Fibroblast of skin of right quadriceps (primary cell): ENCODE measurements at regions not wholly inside any gene's neighbourhood (a gene's known extent, or its start where the extent isn't known, plus 50 kb on each side); places are given as distances from the start of the nearest gene placed in this dataset.

Experiments
- DNase-seq: peaks from one replicate; pipeline ENCODE4 v3.0.0-alpha.2; 2013

DNA sequence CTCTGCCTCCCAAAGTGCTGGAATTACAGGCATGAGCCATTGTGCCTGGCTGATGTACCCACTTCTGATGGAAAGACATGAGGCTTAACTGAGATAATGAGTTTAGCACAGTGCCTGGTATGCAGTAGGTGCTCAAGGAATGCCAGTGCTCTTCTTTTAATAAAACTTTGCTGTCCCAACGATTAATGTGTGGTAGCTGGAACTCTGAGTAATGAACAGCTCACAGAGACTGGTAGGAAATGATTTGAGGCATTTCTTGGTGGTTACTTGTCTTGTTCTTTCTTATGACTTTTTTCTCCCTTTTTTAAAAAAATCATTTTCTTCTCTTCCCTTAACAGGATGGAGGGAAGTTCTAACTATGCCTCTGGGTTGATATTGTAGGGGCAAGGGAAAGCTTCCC, 235.7 kb upstream of the PWP1 start:
- peak; percentile 40 for DNase-seq

DNA sequence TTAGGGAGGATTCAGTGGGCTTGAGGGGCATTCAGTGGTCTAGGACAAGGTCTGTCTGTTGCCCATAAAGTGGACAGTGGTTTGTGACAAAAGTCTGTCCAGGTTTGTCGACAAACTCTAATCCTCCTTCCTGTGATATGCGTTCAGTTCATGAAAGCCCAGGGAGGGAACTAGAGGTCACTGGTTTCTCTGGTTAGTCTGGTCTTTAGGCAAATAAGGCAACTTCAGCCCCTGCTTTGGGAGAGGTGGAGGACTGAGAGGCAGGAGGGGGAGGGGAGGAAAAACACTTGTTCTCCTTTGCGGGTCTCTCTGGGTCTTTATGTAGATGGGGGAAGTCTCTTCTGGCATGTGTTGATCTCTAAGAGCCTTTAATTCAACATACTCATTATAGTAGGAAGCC, 235.1 kb upstream of the PWP1 start:
- DNase-seq = no peak

DNA sequence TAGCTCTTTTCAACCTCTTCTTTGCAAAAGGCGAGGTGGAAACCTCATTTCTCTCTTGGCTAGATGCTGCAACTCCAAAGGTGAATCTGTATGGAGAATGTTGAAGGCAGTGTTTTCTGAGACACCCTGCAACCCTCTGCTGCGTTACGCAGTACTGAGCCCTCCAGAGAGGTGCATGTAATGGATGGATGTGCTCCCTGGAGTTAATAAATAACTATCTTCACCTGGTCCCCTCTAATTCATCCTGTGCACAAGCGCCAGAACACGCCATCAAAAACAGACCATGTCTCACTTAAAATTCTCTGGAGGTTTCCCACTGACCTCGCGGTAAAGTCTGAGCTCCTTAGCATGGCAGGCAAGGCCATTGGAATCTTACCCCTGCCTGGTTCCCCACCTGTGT, 234.4 kb upstream of the PWP1 start:
- DNase-seq = no peak

DNA sequence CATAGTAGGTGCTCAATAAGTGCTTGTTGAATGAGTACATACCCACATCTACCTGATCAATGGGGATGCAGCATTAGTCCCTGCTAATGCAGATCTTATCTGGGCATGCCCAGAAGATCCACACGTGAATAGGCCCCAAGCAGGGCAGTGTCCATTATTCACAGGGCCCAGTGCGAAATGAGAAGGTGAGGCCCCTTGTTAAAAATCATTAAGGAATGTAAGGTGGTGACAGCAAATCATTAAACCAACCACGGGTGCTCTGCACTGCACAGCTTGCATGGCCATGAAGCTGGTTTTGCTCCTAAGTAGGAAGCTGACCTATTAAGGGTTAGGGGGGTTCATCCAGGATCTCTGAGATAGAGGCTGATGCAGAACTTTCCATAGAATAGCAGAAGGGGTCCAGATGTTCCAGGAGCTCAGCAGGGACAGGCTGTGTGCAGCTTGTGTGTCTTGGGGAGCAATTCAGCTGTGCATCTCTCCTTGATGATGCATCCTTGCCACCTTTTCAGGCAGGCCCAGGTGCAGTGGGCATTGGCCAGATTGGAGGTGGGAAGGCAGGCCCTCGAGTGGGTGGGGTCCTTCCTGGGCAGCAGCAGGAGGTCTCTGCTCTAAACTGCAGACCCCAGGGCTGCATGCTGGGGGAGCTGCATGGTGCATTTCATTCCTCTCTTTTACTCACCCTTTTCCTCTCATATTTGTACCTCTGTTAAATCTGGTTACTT, 231.3 kb upstream of the PWP1 start:
- DNase-seq = no peak

DNA sequence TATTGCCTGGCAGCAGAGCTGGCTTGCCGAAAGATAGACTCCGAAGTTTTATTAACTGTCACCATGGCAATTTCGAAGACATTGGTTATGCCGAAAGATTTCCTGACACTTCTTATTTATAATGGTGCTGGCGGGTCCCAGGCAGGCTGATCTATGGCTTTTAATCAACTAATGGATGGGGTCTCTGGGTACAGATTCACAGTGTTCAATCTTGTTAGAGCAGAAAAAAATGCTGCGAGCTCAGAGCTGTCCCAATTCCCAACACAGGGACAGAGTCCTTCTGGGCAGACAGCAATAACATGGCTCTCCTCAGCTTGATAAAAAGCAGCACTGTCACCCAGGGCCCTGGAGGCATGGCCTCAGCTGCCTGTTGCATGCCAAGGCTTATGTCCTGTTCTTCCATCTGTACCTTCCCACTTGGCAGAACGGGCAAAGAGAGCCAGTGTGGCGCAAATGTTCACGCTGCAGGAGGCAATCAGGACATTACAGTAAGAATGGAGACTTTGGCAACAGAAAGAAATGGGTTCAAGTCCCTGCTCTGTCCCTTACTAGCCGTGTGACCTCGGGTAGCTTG, 228.2 kb upstream of the PWP1 start:
- no peak for DNase-seq

DNA sequence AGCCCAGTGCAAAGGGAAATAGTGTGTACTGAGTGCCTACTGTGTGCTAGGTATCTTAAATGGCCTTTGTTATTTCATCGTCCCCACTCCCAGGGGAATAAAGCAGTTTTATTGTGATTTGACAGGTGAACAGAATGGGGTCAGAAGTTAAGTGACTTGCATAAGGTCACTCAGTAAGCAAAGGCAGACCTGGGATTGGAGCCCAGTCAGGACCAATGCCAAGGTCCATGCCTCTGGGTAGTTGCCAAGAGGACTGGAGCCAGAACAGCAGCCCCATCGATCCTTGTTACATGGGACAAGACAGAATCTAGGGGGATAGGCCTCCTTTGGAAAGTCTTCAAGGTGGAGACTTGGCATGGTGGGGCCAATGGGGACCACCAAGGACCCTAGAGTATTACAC, 227.4 kb upstream of the PWP1 start:
- DNase-seq = no peak

DNA sequence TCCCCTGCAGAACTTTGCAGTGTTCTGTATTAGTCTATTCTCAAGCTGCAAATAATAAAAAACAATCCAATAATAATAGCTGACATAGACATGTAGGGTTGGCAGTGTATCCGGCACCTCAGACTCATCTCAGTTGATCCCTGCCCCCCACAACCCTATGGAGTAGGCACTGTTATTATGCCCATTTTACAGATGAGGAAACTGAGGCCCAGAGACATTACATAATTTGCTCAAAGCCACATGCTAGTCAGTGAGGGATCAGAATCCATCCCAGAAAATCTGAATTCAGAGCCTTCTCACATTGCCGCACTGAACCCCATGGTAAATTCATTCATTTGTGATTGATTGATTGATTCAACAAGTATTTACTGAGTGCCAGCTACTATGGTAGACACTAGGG, 226.6 kb upstream of the PWP1 start:
- no peak for DNase-seq

DNA sequence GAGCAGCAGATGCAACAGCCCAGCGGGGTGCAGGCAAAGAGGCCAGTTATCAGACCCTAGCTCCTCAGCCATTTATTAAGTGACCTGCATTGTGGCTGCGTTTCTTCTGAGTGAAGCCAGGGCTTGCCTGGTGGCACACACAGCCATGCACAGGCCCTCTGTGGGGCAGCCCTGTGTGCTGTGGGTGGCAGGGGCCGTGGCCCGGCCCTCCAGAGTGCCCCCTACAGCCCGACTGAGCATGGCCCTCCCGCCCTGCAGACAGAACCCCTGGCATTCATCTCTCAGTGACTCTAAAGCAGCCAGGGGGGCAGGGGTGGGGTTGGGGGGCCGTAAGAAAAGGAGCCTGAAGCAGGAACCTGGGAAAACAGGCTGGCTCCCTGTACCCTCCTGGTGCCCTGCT, 226.0 kb upstream of the PWP1 start:
- no peak for DNase-seq

DNA sequence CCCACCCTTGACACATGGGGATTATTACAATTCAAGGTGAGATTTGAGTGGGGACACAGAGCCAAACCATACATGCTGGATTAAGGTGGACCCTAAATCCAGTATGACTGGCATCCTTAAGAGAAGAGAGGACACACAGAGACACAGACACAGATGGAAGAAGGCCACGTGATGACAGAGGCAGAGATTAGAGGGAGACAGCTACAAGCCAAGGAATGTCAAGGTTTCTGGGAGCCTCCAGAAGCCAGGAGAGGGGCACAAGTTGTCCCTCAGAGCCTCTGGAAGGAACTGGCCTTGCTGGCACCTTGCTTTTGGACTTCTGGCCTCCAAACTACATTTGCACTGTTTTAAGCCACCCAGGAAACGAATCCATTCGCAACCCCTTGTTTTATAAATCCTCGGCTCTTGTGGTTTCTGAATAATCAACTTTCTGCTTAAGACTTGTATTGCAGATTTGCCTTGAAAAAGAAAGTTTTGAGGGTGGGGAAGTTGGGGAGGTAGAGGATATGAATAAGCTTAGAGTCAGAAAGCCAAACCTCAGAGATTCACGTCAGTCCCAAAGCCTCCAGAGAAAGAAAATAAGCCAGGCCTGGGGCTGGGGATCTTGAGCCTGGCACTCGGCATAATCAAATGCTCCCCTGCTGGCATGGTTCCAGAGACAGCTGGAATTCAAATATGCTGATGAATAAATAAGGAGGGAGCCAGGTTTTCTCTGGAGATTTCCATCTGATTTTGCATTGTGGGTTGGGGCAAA, 224.2 kb upstream of the PWP1 start:
- peak; percentile 89 for DNase-seq

DNA sequence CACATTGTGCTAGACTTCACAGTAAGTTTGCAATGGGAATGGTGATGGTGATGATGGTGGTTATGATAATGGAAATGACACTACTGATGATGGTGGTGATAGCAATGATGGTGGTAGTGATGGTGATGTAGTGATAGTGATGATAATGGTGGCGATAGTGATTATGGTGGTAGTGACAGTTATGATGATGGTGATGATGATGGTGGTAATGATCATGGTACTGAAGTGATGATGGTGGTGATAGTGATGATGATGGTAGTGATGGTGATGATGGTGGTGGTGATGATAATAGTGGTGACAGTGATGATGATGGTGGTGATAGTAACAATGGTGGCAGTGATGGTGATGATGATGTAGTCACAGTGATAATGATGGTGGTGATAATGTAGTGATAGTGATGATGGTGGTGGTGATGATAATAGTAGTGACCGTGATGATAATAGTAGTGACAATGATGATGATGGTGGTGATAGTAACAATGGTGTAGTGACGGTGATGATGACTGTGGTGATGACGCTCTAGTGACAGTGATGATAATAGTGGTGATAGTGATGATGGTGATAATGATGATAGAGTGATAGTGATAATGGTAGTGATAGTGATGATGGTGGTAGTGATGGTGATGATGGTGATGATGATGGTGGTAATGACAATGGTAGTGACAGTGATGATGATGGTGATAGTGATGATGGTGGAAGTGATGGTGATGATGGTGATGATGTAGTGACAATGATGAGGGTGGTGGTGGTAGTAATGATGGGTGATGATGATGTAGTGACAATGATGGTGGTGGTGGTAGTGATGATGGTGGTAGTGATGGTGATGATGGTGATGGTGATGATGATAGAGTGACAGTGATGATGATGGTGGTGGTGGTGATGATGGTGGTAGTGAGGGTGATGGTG, 222.9 kb upstream of the PWP1 start:
- DNase-seq = no peak

DNA sequence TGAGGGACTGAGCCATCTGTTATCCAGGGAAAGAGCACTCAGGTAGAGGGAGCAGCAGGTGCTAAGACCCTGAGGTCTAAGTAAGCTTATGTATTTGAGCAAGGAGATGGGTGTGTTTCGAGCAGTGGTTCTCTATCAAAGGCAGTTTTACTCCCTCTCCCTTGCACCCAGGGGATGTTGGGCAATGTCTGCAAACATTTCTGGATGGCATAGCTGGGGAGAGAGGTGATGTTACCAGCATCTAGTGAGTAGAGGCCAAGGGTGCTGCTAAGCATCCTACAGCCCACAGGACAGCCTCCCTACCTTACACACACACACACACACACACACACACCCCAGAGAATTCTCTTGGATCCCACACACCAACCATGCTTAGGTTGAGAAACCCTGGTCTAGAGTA, 221.0 kb upstream of the PWP1 start:
- DNase-seq = no peak

DNA sequence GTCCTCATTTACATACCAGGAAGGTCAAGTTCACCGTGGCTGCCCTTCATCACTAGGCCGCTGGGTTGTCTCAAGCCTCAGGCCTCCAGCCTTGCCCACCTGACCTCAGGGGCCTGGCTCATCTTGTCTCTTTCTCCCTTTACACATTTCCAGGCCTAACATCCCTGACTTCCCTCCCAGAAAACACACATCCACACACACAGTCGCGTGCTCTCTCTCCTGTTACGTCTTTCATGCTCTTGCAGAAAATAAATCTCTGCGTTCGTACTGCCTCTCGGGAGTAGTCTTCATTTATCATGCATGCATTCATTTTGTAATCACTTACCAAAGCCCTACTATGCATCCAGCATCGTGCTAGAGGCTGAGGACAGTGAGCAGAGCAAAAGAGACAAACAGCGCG, 220.0 kb upstream of the PWP1 start:
- DNase-seq = no peak

DNA sequence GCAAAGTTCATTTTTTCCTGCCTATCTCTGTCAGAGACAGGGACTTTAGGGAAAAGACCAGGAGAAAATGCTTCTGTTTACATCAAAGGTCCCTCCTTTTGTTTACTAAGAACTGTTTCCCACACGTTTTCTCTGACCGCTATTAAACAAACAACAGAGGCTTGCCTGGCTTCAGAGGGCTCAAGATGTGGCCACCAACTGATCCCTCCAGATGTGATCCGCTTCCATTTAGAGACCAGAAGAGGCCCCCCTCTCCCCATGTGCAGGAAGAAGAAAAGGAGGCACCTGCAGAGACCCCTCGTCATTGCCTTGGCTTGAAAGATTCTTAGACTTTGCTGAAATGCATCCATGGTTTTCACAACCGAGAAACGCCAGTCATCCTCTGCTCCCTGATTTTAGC, 217.9 kb upstream of the PWP1 start:
- no peak for DNase-seq

DNA sequence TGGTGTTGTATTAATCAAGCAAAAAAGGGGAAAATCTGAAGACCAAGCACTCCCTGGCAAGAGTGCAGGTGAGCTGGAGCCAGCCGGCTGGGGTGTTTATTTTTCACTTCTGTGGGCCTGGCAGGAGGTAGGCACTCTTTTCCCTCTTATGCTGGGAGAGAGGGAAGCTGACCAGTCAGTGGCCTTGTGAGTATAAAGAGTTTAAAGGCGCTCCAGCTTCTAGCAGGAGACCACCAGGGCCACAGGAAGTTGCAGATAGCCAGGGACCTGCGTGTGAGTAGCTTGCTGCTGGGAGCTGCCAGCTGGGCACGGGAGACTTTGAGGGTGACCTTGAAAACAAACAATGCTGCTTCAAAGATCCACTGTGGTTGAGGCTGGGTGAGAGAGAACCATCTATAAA, 217.4 kb upstream of the PWP1 start:
- no peak for DNase-seq

DNA sequence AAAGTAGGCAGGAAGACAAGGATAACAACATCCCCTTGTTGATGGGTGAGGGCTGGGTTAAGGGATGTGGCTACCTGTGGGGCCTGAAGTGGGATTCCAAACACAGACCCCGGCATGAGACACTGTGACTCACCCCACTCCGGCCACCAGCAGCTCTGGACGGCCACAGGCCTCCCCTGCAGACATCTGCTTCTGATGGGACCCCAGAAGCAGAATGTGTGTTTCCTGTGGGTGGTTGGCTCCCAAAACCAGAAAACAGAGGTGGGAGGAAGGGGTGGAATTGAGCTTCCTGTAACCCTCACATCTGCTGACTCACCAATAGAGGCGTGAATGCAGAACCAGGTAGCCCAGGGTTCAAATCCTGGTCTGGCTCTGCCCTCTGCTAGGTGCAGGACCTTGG, 216.6 kb upstream of the PWP1 start:
- DNase-seq = no peak

DNA sequence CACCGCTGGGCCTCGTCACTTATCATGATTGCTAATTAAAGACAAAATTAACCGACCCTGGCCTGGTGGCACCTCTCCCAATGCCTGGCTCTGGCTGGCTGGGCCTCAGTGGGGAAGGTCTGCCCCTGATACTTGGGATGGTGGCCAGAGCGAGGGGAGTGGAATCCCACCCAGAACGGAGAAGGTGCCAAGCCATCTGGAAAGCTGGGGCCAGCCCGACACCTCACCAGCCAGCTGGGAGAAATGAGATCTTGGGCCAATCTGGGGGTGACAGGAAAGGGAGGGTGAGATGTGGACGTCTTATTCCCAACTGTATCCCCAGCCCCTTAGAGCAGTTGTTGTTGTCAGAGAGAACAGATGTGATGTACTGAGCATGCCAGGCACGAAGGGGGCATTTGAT, 215.0 kb upstream of the PWP1 start:
- no peak for DNase-seq

DNA sequence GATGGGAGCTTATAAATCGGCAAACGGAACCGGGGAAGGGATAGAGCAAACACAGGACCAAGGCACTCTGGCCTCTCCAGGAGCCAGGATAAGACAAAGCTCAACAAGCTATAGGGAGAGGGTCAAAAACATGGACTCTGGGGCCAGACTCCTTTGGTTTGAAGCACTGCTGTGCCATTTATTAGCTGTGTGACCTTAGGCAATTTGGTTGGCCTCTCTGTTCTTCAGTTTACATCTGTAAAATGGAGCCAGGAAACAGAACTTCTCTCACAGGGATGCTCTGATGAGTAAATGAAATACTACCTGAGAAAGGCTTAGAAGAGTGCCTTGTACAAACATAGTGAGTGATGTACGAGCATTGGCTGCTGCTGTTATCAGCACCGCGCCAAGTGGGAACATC, 213.3 kb upstream of the PWP1 start:
- DNase-seq = no peak

DNA sequence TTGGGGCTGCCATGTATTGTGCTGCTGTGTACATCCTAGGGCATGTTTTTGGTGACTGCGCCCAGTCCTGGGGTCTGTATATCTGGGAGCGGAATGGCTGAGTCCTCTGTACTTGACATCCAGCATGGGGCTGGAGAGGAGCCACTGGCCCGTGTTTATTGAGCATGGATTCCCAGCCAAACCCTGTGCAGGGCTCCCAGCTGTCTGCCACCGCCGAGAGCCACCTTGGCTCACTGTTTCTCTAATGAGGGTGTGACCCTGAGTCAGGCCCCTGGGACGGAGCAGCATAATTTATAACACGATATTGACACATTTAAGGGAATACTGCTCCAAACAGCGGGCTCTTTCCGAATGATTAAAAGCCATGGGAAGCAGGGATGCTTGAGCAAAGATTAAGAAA, 211.5 kb upstream of the PWP1 start:
- no peak for DNase-seq

DNA sequence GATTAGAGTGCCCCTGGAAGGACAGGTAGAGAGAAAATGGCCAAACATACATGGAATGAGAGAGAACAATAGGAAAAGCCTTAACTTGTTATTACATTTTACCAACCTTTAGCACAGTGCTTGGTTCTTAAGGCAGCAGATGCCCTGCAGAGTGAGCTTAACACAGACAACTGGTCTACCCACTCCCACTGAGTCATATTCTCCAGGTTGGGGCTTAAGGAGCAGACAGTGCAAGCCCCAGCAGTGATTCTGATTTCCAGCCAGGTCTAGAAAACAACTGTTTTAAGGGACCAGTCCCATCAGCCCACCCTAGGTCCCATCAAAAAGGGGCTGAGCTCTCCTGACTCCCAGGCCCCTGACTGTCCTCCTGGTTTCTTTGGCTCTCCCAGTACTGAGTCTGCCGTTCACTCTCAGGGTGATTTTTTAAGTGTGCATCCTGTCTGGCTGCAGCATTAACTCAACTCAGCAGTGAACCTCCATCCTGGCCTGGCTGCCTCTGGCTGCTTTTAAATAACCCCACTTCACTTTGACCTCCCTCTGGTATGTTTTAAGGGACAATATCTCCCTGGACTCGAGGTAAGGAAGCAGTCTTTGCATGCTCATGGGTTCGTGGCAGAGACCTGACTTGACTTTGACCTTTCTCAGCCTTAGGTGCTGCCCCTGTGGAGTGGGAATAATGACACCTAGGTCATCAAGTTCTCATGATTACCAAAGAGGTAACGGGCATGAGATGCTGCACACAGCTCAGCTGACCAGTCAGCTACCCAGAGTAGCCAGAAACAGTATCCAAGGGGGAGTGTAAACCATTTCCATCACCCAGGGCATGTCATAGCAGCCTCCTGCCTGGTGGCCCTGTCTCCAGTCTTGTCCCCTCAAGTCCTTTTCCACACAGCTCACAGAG, 210.7 kb upstream of the PWP1 start:
- DNase-seq = no peak

DNA sequence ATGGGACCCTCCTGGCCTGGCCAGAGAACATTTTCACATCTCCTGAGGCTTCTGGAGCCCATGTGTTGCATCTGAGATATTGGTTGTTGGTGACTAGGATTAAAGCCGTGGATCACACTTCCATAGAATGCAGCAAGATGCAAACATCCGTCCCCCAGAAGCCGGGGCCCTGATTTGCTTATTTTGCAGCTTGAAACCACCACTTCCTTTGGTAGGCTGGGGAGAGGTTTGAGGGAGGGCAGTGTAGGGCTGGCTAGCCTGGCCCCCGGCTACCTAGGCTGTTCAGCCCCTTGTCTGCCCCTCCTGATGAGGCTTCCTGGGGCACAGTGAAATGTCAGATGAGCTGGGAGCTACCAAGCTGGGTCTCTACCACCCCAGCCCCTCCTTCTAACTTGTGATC, 209.7 kb upstream of the PWP1 start:
- DNase-seq = no peak

DNA sequence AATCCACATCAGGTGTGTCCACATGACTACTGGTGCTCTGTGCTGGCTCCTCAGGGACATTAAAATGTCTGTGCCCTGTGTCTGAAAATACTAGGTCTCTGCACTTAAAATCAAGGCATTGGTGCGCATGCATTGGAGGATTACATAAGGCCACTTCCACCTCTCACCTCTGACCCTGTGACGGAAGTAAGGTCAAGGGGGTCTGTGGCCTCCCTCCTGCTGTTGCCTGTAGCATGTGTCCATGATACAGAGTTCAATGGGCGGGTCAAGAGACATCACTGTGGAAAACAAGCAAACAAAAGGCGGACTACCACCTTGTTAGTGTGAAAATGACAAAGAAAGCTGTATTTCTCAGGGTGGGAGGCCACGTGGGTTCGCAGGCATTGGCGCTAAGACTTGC, 208.6 kb upstream of the PWP1 start:
- DNase-seq = no peak

DNA sequence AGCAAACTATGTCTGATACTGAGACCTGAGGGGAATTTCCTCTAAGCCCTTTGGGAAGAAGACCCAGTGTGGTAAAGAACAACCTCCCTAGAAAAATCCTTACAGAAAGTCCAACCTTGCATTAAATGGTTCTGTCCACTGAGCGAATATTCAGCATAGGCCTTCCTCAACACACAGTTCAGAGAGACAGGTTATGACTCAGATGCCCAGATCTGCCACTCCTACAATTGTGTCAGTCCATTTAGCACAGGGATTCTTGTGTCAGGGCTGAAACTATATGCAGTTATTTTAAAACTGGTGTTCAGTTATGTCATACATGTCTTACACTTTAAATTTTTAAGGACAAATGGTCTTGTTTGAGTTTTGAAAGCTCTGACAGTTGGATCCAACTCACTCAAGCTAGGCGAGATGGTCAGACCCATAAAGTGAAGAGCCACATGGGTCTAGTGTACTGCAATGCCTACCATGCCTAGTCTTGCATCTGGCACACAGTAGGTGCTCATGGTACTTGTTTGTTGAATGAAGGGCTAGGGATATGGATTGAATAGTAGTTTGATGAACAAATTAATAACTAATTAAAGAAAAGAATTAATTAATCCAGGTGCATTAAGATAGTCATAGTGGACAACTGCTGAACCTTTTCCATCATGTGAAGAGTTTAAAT, 207.5 kb upstream of the PWP1 start:
- DNase-seq = no peak
